Esophagus squamous epithelium (tissue), 5 donors: ENCODE measurements at regions not wholly inside any gene's neighbourhood (a gene's known extent, or its start where the extent isn't known, plus 50 kb on each side); places are given as distances from the start of the nearest gene placed in this dataset.

Source experiments
- DNase-seq: peaks from one replicate; lab custom pipeline; 2025; lab: John Stamatoyannopoulos, UW
- H3K27ac ChIP-seq, 4 donors: fragments of 200-600 bp; sonication (generic); one replicate each; pipeline ENCODE4 v1.5.1; 2016 to 2019; ENCODE audit warnings: mild to moderate bottlenecking in 1 of 4
- H3K27me3 ChIP-seq, 4 donors: fragments of 200-600 bp; sonication (generic); 1 replicate in 3 of 4; 2 replicates in 1 of 4; pipeline versions ENCODE4 v1.5.1 to v1.6.0; 2017 to 2021; ENCODE audit warnings: antibody characterized with exemption in 1 of 4
- H3K36me3 ChIP-seq, 3 donors: fragments of 200-600 bp; sonication (generic); one replicate each; pipeline ENCODE4 v1.5.1; 2016 to 2019
- H3K4me1 ChIP-seq, 3 donors: fragments of 200-600 bp; sonication (generic); one replicate each; pipeline ENCODE4 v1.5.1; 2017 to 2019
- H3K4me3 ChIP-seq, 4 donors: fragments of 200-600 bp; sonication (generic); 1 replicate in 3 of 4; 2 replicates in 1 of 4; pipeline ENCODE4 v1.5.1; 2016 to 2019; ENCODE audit warnings: mild to moderate bottlenecking in 2 of 4, moderate library complexity in 1 of 4
- H3K9me3 ChIP-seq, 3 donors: fragments of 200-600 bp; sonication (generic); one replicate each; pipeline ENCODE4 v1.5.1; 2016 to 2019
- CTCF ChIP-seq, 6 experiments: fragments of 450-650 bp in 4 of 6; fragments of 200-600 bp in 2 of 6; sonication (generic) in 2 of 6; IDR thresholded peaks; one replicate each; pipeline ENCODE4 v1.5.1; 2016 to 2019; ENCODE audit warnings: antibody characterized with exemption in 6 of 6, mild to moderate bottlenecking in 4 of 6, moderate library complexity in 4 of 6
- POLR2A ChIP-seq, 4 donors: fragments of 450-650 bp; IDR thresholded peaks; one replicate each; pipeline ENCODE4 v1.6.1; 2017; ENCODE audit warnings: antibody characterized with exemption in 4 of 4, mild to moderate bottlenecking in 4 of 4, moderate library complexity in 3 of 4
- WGBS, 2 donors: methylation state at CpG; one replicate each; pipeline ENCODE4 v1.1.5; 2018; 5-methylcytosine and 5-hydroxymethylcytosine counted together
- intact Hi-C: fragments of 100-400 bp; cut with DNase I; formaldehyde crosslinking; loops from one replicate; pipeline ENCODE4 v1.15.0; 2022
- donor health status: DM: yes; HTN: yes; CAD: no.

- Histone ChIP-seq H3K27ac (no peak overlapping the region), H3K36me3 (no peaks in the 10 kb centered on the region), H3K4me3 (no peak overlapping the region), H3K9me3 (no peaks in the 10 kb centered on the region), H3K27me3 (no peaks in the 10 kb centered on the region), H3K4me1 (peaks cover 0 to 15% (median 0%) of the 10 kb centered on the region in 3 donors)
- intact Hi-C loops: no loop called here
- 88 to 100% methylated on average over 3 of the region's 3 CpGs for WGBS, 2 donors
- DNase-seq: no peak
- TF ChIP-seq POLR2A (IDR thresholded peaks at IDR 0.05): no peak
- TF ChIP-seq CTCF (IDR thresholded peaks at IDR 0.05): no peak
Measured at GRCh38 chr15:62573876-62574275, 408.8 kb upstream of the C2CD4B start.

- H3K36me3 ChIP-seq: no peaks in the 10 kb centered on the region
- H3K9me3 ChIP-seq: no peaks in the 10 kb centered on the region
- no peak overlapping the region for H3K4me3 ChIP-seq
- no peak for TF ChIP-seq POLR2A (IDR thresholded peaks at IDR 0.05)
- TF ChIP-seq CTCF (IDR thresholded peaks at IDR 0.05): no peak
- no peak for DNase-seq
- WGBS, 2 donors: 75 to 83% methylated on average over 4 to 6 of the region's 6 CpGs
- H3K27me3 ChIP-seq: no peaks in the 10 kb centered on the region
- intact Hi-C loops: no loop called here
- H3K4me1 ChIP-seq: no peaks in the 10 kb centered on the region
- no peak overlapping the region for H3K27ac ChIP-seq
Measured at GRCh38 chr15:62578546-62578945, 413.5 kb upstream of the C2CD4B start.

- WGBS, 2 donors: 80 to 84% methylated on average over 1 of the region's 1 CpG
- DNase-seq: no peak
- H3K36me3 ChIP-seq: no peaks in the 10 kb centered on the region
- TF ChIP-seq POLR2A (IDR thresholded peaks at IDR 0.05) (no peak), CTCF (IDR thresholded peaks at IDR 0.05) (no peak)
- no peak overlapping the region for H3K4me3 ChIP-seq
- intact Hi-C loops: no loop called here
- H3K27ac ChIP-seq: no peak overlapping the region
- no peaks in the 10 kb centered on the region for H3K4me1 ChIP-seq
- no peaks in the 10 kb centered on the region for H3K9me3 ChIP-seq
- H3K27me3 ChIP-seq: no peaks in the 10 kb centered on the region
Measured at GRCh38 chr15:62578960-62579359, 413.9 kb upstream of the C2CD4B start.

- intact Hi-C loops: no loop called here
- no peaks in the 10 kb centered on the region for H3K9me3 ChIP-seq
Measured at GRCh38 chr15:62579842-62580241, 414.8 kb upstream of the C2CD4B start.

GRCh38 chr15:62582580-62582979, 417.5 kb upstream of the C2CD4B start:
- WGBS, 2 donors: 42 to 60% methylated on average over 2 of the region's 2 CpGs
- Histone ChIP-seq H3K27ac (no peak overlapping the region), H3K27me3 (no peaks in the 10 kb centered on the region), H3K4me3 (no peak overlapping the region), H3K36me3 (no peaks in the 10 kb centered on the region), H3K9me3 (no peaks in the 10 kb centered on the region), H3K4me1 (peaks cover 0 to 6% (median 0%) of the 10 kb centered on the region in 3 donors)
- DNase-seq: no peak
- no peak for TF ChIP-seq CTCF (IDR thresholded peaks at IDR 0.05)
- no peak for TF ChIP-seq POLR2A (IDR thresholded peaks at IDR 0.05)
- intact Hi-C loops: no loop called here

More at GRCh38 chr15:62579842-62580241, 414.8 kb upstream of the C2CD4B start:
- Histone ChIP-seq H3K4me3 (no peak overlapping the region), H3K36me3 (no peaks in the 10 kb centered on the region), H3K4me1 (peaks cover 0 to 2% (median 0%) of the 10 kb centered on the region in 3 donors), H3K27me3 (no peaks in the 10 kb centered on the region), H3K27ac (no peak overlapping the region)
- DNase-seq: no peak
- no peak for TF ChIP-seq CTCF (IDR thresholded peaks at IDR 0.05)
- TF ChIP-seq POLR2A (IDR thresholded peaks at IDR 0.05): no peak
- WGBS, 2 donors: 94 to 98% methylated on average over 5 of the region's 5 CpGs
